GM10266 (cell line): ENCODE measurements at regions not wholly inside any gene's neighbourhood (a gene's known extent, or its start where the extent isn't known, plus 50 kb on each side); places are given as distances from the start of the nearest gene placed in this dataset.

ENCODE experiments used
- DNase-seq: peaks from one replicate; pipeline ENCODE4 v3.0.0; 2012; ENCODE audit errors: extremely low spot score
- TF ChIP-seq, protein P1 (sequence below): IDR thresholded peaks from 2 replicates; pipeline ENCODE4 v1.5.1; 2012; ENCODE audit warnings: mild to moderate bottlenecking, low read depth; ENCODE audit not compliant: control insufficient read depth, insufficient read depth; ENCODE audit errors: missing control alignments

DNA sequence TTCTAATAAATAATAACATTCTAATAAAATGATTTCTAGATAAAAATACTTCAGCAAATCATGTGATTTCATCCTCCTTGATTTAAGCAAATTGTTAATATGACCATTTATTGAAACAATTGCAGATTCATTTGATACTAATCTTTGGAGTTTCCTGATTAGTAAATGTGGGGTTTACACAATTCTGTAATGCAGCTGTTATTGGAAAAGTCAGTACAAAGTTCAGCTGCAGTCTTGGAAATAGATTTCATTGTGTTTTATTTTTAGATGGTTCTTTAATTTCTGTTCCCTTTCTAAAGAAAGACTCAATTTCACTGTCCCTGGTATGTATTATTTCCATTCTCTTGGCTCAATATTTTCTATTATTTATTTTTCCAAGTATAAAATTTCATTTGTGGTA lies 342.0 kb downstream of the TBC1D32 start:
- no peak for DNase-seq
- TF ChIP-seq, protein P1, sequence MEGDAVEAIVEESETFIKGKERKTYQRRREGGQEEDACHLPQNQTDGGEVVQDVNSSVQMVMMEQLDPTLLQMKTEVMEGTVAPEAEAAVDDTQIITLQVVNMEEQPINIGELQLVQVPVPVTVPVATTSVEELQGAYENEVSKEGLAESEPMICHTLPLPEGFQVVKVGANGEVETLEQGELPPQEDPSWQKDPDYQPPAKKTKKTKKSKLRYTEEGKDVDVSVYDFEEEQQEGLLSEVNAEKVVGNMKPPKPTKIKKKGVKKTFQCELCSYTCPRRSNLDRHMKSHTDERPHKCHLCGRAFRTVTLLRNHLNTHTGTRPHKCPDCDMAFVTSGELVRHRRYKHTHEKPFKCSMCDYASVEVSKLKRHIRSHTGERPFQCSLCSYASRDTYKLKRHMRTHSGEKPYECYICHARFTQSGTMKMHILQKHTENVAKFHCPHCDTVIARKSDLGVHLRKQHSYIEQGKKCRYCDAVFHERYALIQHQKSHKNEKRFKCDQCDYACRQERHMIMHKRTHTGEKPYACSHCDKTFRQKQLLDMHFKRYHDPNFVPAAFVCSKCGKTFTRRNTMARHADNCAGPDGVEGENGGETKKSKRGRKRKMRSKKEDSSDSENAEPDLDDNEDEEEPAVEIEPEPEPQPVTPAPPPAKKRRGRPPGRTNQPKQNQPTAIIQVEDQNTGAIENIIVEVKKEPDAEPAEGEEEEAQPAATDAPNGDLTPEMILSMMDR: no peak

- no peak for DNase-seq
- TF ChIP-seq, protein P1: no peak
Measured at GRCh38 chr6:120990866-120991265, 343.4 kb downstream of the TBC1D32 start.

DNA sequence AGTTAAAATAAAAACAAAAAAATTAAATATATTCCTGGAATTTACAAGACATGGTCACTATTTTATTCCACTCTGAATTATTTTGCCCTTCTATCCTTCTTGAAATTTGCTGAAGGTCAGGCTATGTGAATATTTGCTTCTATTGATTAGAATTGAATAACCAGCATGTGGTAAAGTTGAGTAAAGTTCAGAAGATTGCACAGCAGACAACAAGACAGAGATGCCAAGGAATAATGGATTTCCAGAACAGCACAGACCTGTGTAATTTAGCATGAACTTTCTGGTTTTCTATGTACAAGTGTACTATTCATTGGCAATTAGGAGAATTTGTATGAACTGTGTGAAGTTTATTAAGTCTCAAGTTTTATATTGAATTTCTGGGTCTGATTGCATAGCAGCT lies 352.4 kb downstream of the TBC1D32 start:
- DNase-seq: no peak
- TF ChIP-seq, protein P1: no peak

DNA sequence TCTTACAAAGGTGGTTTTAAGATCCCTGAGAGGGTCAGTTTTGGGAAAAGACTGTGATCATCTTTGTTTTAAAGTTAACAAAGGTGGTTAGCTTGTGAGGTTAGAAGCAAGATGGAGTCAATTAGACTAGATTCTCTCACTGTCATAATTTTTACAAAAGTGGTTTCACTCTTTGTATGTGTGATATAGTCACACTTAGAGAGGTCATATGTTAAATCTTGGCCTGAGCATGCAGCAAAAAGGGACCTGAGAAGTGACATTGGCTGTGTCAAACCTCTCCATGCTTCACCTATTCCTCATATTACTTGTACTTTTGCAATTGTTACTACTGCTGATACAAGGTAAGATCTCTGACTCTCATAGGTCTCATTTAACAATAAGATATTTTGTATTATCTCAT lies 368.0 kb downstream of the TBC1D32 start:
- TF ChIP-seq, protein P1: no peak
- DNase-seq: no peak

GRCh38 chr6:120965814-120966213 lies 368.5 kb downstream of the TBC1D32 start:
- no peak for DNase-seq
- TF ChIP-seq, protein P1: no peak

GRCh38 chr6:120960761-120961160 lies 373.5 kb downstream of the TBC1D32 start:
- no peak for DNase-seq
- TF ChIP-seq, protein P1: no peak

GRCh38 chr6:120954111-120954510 lies 380.2 kb downstream of the TBC1D32 start:
- TF ChIP-seq, protein P1: no peak
- DNase-seq: no peak
